HUES64 (cell line): ENCODE measurements at regions not wholly inside any gene's neighbourhood (a gene's known extent, or its start where the extent isn't known, plus 50 kb on each side); places are given as distances from the start of the nearest gene placed in this dataset.

Experiments used
- H3K27ac ChIP-seq: 2 replicates; pipeline ENCODE4 v1.7.0; 2013; ENCODE audit warnings: low read depth, low read length, inconsistent platforms
- H3K27me3 ChIP-seq: 2 replicates; pipeline ENCODE4 v1.6.1; 2013; ENCODE audit warnings: mild to moderate bottlenecking, low read length; ENCODE audit not compliant: insufficient read depth
- H3K36me3 ChIP-seq: 2 replicates; pipeline ENCODE4 v1.6.1; 2013; ENCODE audit warnings: mild to moderate bottlenecking, low read length; ENCODE audit not compliant: insufficient read depth
- H3K4me1 ChIP-seq: 2 replicates; pipeline ENCODE4 v1.6.1; 2013; ENCODE audit warnings: mild to moderate bottlenecking, low read length, moderate library complexity; ENCODE audit not compliant: insufficient read depth
- H3K4me3 ChIP-seq: 2 replicates; pipeline ENCODE4 v1.5.1; 2013; ENCODE audit warnings: mild to moderate bottlenecking, low read length, moderate library complexity
- H3K9ac ChIP-seq: 2 replicates; pipeline ENCODE4 v1.6.1; 2013; ENCODE audit warnings: mild to moderate bottlenecking, low read depth, low read length
- H3K9me3 ChIP-seq: 2 replicates; pipeline ENCODE4 v1.6.1; 2013; ENCODE audit warnings: low read depth, low read length; ENCODE audit not compliant: insufficient read depth
- WGBS: fragments of 150-250, 120-280 bp; methylation state at CpG from one replicate; pipeline ENCODE4 v1.1.7; 2013; ENCODE audit warnings: missing lambda C conversion rate; 5-methylcytosine and 5-hydroxymethylcytosine counted together

- no peaks in the 10 kb centered on the region for H3K27me3 ChIP-seq
- WGBS, result 91% methylated on average over 4 of the region's 4 CpGs
- peaks cover 21% of the 10 kb centered on the region for H3K4me1 ChIP-seq
- H3K9me3 ChIP-seq, result no peaks in the 10 kb centered on the region
- H3K27ac ChIP-seq, result no peak overlapping the region
- no peak overlapping the region for H3K4me3 ChIP-seq
- H3K36me3 ChIP-seq, result no peaks in the 10 kb centered on the region
- H3K9ac ChIP-seq, result no peak overlapping the region
Measured at GRCh38 chr3:64943866-64944265, 256.1 kb upstream of the ADAMTS9 start.

- WGBS, result 91% methylated on average over 10 of the region's 10 CpGs
- Histone ChIP-seq H3K9me3 (no peaks in the 10 kb centered on the region), H3K4me3 (no peak overlapping the region), H3K4me1 (peaks cover 19% of the 10 kb centered on the region), H3K27ac (no peak overlapping the region), H3K36me3 (no peaks in the 10 kb centered on the region), H3K9ac (no peak overlapping the region), H3K27me3 (no peaks in the 10 kb centered on the region)
Measured at GRCh38 chr3:64940596-64941348, 253.0 kb upstream of the ADAMTS9 start.

- Histone ChIP-seq H3K9me3 (no peaks in the 10 kb centered on the region), H3K4me3 (no peak overlapping the region), H3K36me3 (no peaks in the 10 kb centered on the region), H3K27ac (no peak overlapping the region), H3K4me1 (peaks cover 12% of the 10 kb centered on the region; the same call in 1 of the 2 replicates), H3K9ac (no peak overlapping the region), H3K27me3 (no peaks in the 10 kb centered on the region)
- 93% methylated on average over 10 of the region's 10 CpGs for WGBS
Measured at GRCh38 chr3:64939747-64940450, 252.1 kb upstream of the ADAMTS9 start.

GRCh38 chr3:64939309-64939708, 251.5 kb upstream of the ADAMTS9 start:
- Histone ChIP-seq H3K27ac (no peak overlapping the region), H3K27me3 (no peaks in the 10 kb centered on the region), H3K9ac (no peak overlapping the region), H3K4me3 (no peak overlapping the region), H3K9me3 (no peaks in the 10 kb centered on the region), H3K4me1 (peaks cover 6% of the 10 kb centered on the region; the same call in 1 of the 2 replicates), H3K36me3 (no peaks in the 10 kb centered on the region)
- WGBS, result 80% methylated on average over 2 of the region's 2 CpGs

GRCh38 chr3:64936556-64936955, 248.8 kb upstream of the ADAMTS9 start:
- peaks cover 15% of the 10 kb centered on the region; the same call in 1 of the 2 replicates for H3K9me3 ChIP-seq

GRCh38 chr3:64935971-64936370, 248.2 kb upstream of the ADAMTS9 start:
- Histone ChIP-seq H3K27ac (no peak overlapping the region), H3K9ac (no peak overlapping the region), H3K9me3 (peaks cover 15% of the 10 kb centered on the region; the same call in 1 of the 2 replicates), H3K4me1 (no peaks in the 10 kb centered on the region), H3K36me3 (no peaks in the 10 kb centered on the region), H3K4me3 (no peak overlapping the region), H3K27me3 (no peaks in the 10 kb centered on the region)
- WGBS, result 81% methylated on average over 2 of the region's 2 CpGs

More at GRCh38 chr3:64936556-64936955, 248.8 kb upstream of the ADAMTS9 start:
- Histone ChIP-seq H3K36me3 (no peaks in the 10 kb centered on the region), H3K9ac (no peak overlapping the region), H3K27me3 (no peaks in the 10 kb centered on the region), H3K4me1 (no peaks in the 10 kb centered on the region), H3K27ac (no peak overlapping the region), H3K4me3 (no peak overlapping the region)
- WGBS, result no CpG with 5 or more reads among the region's 1 CpG

- Histone ChIP-seq H3K9me3 (peaks cover 15% of the 10 kb centered on the region; the same call in 1 of the 2 replicates), H3K27ac (no peak overlapping the region), H3K27me3 (no peaks in the 10 kb centered on the region), H3K4me3 (no peak overlapping the region), H3K36me3 (no peaks in the 10 kb centered on the region), H3K9ac (no peak overlapping the region), H3K4me1 (no peaks in the 10 kb centered on the region)
- 92% methylated on average over 8 of the region's 8 CpGs for WGBS
Measured at GRCh38 chr3:64932666-64933342, 245.0 kb upstream of the ADAMTS9 start.

GRCh38 chr3:64932016-64932518, 244.3 kb upstream of the ADAMTS9 start:
- no peaks in the 10 kb centered on the region for H3K27me3 ChIP-seq
- no peaks in the 10 kb centered on the region for H3K36me3 ChIP-seq
- no peak overlapping the region for H3K27ac ChIP-seq
- WGBS, result 99% methylated on average over 2 of the region's 2 CpGs
- H3K9ac ChIP-seq, result no peak overlapping the region
- no peak overlapping the region for H3K4me3 ChIP-seq
- peaks cover 15% of the 10 kb centered on the region; the same call in 1 of the 2 replicates for H3K9me3 ChIP-seq
- no peaks in the 10 kb centered on the region for H3K4me1 ChIP-seq

- Histone ChIP-seq H3K4me3 (no peak overlapping the region), H3K9ac (no peak overlapping the region), H3K9me3 (peaks cover 15% of the 10 kb centered on the region; the same call in 1 of the 2 replicates), H3K27ac (no peak overlapping the region), H3K4me1 (no peaks in the 10 kb centered on the region), H3K36me3 (no peaks in the 10 kb centered on the region), H3K27me3 (no peaks in the 10 kb centered on the region)
- WGBS, result 96% methylated on average over 2 of the region's 2 CpGs
Measured at GRCh38 chr3:64930891-64931290, 243.1 kb upstream of the ADAMTS9 start.

- Histone ChIP-seq H3K36me3 (no peaks in the 10 kb centered on the region), H3K9me3 (peaks cover 15% of the 10 kb centered on the region; the same call in 1 of the 2 replicates), H3K9ac (no peak overlapping the region), H3K27me3 (no peaks in the 10 kb centered on the region), H3K4me1 (no peaks in the 10 kb centered on the region), H3K27ac (no peak overlapping the region), H3K4me3 (no peak overlapping the region)
- 81% methylated on average over 2 of the region's 3 CpGs for WGBS
Measured at GRCh38 chr3:64928683-64929082, 240.9 kb upstream of the ADAMTS9 start.

- H3K36me3 ChIP-seq, result no peaks in the 10 kb centered on the region
- WGBS, result 92% methylated on average over 3 of the region's 3 CpGs
- H3K9ac ChIP-seq, result no peak overlapping the region
- peaks cover 7% of the 10 kb centered on the region; the same call in 1 of the 2 replicates for H3K9me3 ChIP-seq
- H3K4me1 ChIP-seq, result no peaks in the 10 kb centered on the region
- H3K27me3 ChIP-seq, result no peaks in the 10 kb centered on the region
- H3K4me3 ChIP-seq, result no peak overlapping the region
- H3K27ac ChIP-seq, result no peak overlapping the region
Measured at GRCh38 chr3:64927689-64928088, 239.9 kb upstream of the ADAMTS9 start.
